Gastrocnemius medialis (tissue), 4 donors: ENCODE measurements at regions not wholly inside any gene's neighbourhood (a gene's known extent, or its start where the extent isn't known, plus 50 kb on each side); places are given as distances from the start of the nearest gene placed in this dataset.

Source experiments
- ATAC-seq, 2 donors: fragments of 150-250 bp; one replicate each; pipeline ENCODE4 v1.9.1; 2016
- DNase-seq, 2 donors: peaks; one replicate each; pipeline ENCODE4 v3.0.0-alpha.2; 2019
- H3K27ac ChIP-seq, 4 donors: fragments of 200-600 bp; sonication (generic); 1 replicate in 1 of 4; 2 replicates in 3 of 4; pipeline ENCODE4 v1.5.1; 2016 to 2018; ENCODE audit warnings: mild to moderate bottlenecking in 2 of 4, moderate library complexity in 1 of 4
- H3K27me3 ChIP-seq, 3 donors: fragments of 200-600 bp; sonication (generic) in 2 of 3; 1 replicate in 1 of 3; 2 replicates in 2 of 3; pipeline versions ENCODE4 v1.5.1 to v1.6.0; 2016 to 2019; ENCODE audit warnings: mild to moderate bottlenecking in 1 of 3, moderate library complexity in 1 of 3
- H3K36me3 ChIP-seq, 2 donors: fragments of 200-600 bp; sonication (generic) in 1 of 2; one replicate each; pipeline ENCODE4 v1.5.1; 2017 to 2018
- H3K4me1 ChIP-seq, 2 donors: fragments of 200-600 bp; sonication (generic) in 1 of 2; one replicate each; pipeline ENCODE4 v1.5.1; 2016 to 2017; ENCODE audit warnings: mild to moderate bottlenecking in 2 of 2
- H3K4me3 ChIP-seq, 4 donors: fragments of 200-600 bp; sonication (generic) in 3 of 4; 1 replicate in 1 of 4; 2 replicates in 3 of 4; pipeline ENCODE4 v1.5.1; 2016 to 2019; ENCODE audit warnings: mild to moderate bottlenecking in 2 of 4
- H3K9me3 ChIP-seq, 3 donors: fragments of 200-600 bp; sonication (generic) in 2 of 3; 1 replicate in 1 of 3; 2 replicates in 2 of 3; pipeline ENCODE4 v1.5.1; 2016 to 2019
- CTCF ChIP-seq, 5 experiments: fragments of 450-650 bp in 3 of 5; fragments of 200-600 bp in 2 of 5; sonication (generic) in 2 of 5; IDR thresholded peaks in 4 of 5; conservative IDR thresholded peaks in 1 of 5; 1 replicate in 4 of 5; 2 replicates in 1 of 5; pipeline ENCODE4 v1.5.1; 2016 to 2019; ENCODE audit warnings: antibody characterized with exemption in 5 of 5, mild to moderate bottlenecking in 3 of 5, moderate library complexity in 3 of 5
- POLR2A ChIP-seq, 2 donors: fragments of 450-650 bp; IDR thresholded peaks; one replicate each; pipeline ENCODE4 v1.6.1; 2017; ENCODE audit warnings: antibody characterized with exemption in 2 of 2, mild to moderate bottlenecking in 2 of 2, moderate library complexity in 2 of 2
- in situ Hi-C, 4 donors: fragments of 200-750 bp; cut with MboI; loops; one replicate each; pipeline versions ENCODE4 v1.15.0 to v1.8.0; 2017; ENCODE audit warnings: low sequenced_read_pairs in 4 of 4
- intact Hi-C: fragments of 100-400 bp; cut with DNase I; formaldehyde crosslinking; loops from one replicate; pipeline ENCODE4 v1.15.1; 2023; ENCODE audit warnings: low total_unique reads

GRCh38 chr9:16312962-16313546 lies 557.4 kb downstream of the BNC2 start:
- TF ChIP-seq CTCF (IDR thresholded peaks at IDR 0.05 in 4 of 5, conservative IDR thresholded peaks at IDR 0.05 in 1 of 5), result no peak
- TF ChIP-seq POLR2A (IDR thresholded peaks at IDR 0.05), result no peak
- in situ Hi-C loops, result no loop called here
- no peak overlapping the region for H3K4me3 ChIP-seq
- no peak for ATAC-seq
- no peak overlapping the region for H3K27ac ChIP-seq
- intact Hi-C loops, result no loop called here
- no peak for DNase-seq
- H3K27me3 ChIP-seq, result peaks cover 0 to 3% (median 0%) of the 10 kb centered on the region in 3 donors
- H3K4me1 ChIP-seq, result peaks cover 0 to 8% of the 10 kb centered on the region in 2 donors
- no peaks in the 10 kb centered on the region for H3K9me3 ChIP-seq
- no peaks in the 10 kb centered on the region for H3K36me3 ChIP-seq

GRCh38 chr9:16314476-16314875 lies 556.0 kb downstream of the BNC2 start:
- intact Hi-C loops, result no loop called here
- in situ Hi-C loops, result no loop called here

GRCh38 chr9:16315720-16316119 lies 554.8 kb downstream of the BNC2 start:
- TF ChIP-seq CTCF (IDR thresholded peaks at IDR 0.05 in 4 of 5, conservative IDR thresholded peaks at IDR 0.05 in 1 of 5) (no peak), POLR2A (IDR thresholded peaks at IDR 0.05) (no peak)
- H3K27me3 ChIP-seq, result no peaks in the 10 kb centered on the region
- no peaks in the 10 kb centered on the region for H3K9me3 ChIP-seq
- no peak overlapping the region for H3K4me3 ChIP-seq
- in situ Hi-C loops, result no loop called here
- ATAC-seq (no peak), DNase-seq (no peak)
- H3K4me1 ChIP-seq, result peaks cover 0 to 3% of the 10 kb centered on the region in 2 donors
- H3K36me3 ChIP-seq, result no peaks in the 10 kb centered on the region
- intact Hi-C loops, result no loop called here
- H3K27ac ChIP-seq, result no peak overlapping the region

More at GRCh38 chr9:16314476-16314875, 556.0 kb downstream of the BNC2 start:
- Histone ChIP-seq H3K27me3 (no peaks in the 10 kb centered on the region), H3K4me3 (no peak overlapping the region), H3K9me3 (no peaks in the 10 kb centered on the region), H3K36me3 (no peaks in the 10 kb centered on the region), H3K27ac (no peak overlapping the region), H3K4me1 (peaks cover 0 to 8% of the 10 kb centered on the region in 2 donors)
- no peak for TF ChIP-seq POLR2A (IDR thresholded peaks at IDR 0.05)
- TF ChIP-seq CTCF (IDR thresholded peaks at IDR 0.05 in 4 of 5, conservative IDR thresholded peaks at IDR 0.05 in 1 of 5), result no peak
- DNase-seq (no peak), ATAC-seq (no peak)

- peak; percentile 51 to 62 for ATAC-seq
- Histone ChIP-seq H3K27me3 (no peaks in the 10 kb centered on the region), H3K4me3 (no peak overlapping the region), H3K4me1 (no peaks in the 10 kb centered on the region), H3K36me3 (no peaks in the 10 kb centered on the region), H3K9me3 (no peaks in the 10 kb centered on the region), H3K27ac (no peak overlapping the region)
- intact Hi-C loops, result no loop called here
- peak in 1 of 2 donors; percentile 35 for DNase-seq
- no peak for TF ChIP-seq CTCF (IDR thresholded peaks at IDR 0.05 in 4 of 5, conservative IDR thresholded peaks at IDR 0.05 in 1 of 5)
- no peak for TF ChIP-seq POLR2A (IDR thresholded peaks at IDR 0.05)
- in situ Hi-C loops, result no loop called here
Observed at GRCh38 chr9:16316456-16316855, 554.0 kb downstream of the BNC2 start.
